K562 (cell line): ENCODE measurements at regions not wholly inside any gene's neighbourhood (a gene's known extent, or its start where the extent isn't known, plus 50 kb on each side); places are given as distances from the start of the nearest gene placed in this dataset.

Experiments used
- ATAC-seq: fragments of 200-7000 bp; cut with Tn5 transposase; 3 replicates; pipeline ENCODE4 v1.9.1; 2020; ENCODE audit warnings: moderate library complexity
- BruUV-seq: library from RNA; stranded (reverse); fragments of 400-500 nt; replicated peaks from 2 replicates; lab custom pipeline; 2021; lab: Mats Ljungman, UMichigan
- CTCF ChIA-PET: fragments of 300-600 bp; formaldehyde crosslinking; extraction: SDS; loops from one replicate; lab custom pipeline; 2021; ENCODE audit warnings: low intra/inter-chr PET ratio; lab: Yijun Ruan, JAX
- POLR2A ChIA-PET: fragments of 300-600, 350-650 bp; sonication (Branson Sonifier 250); formaldehyde crosslinking; extraction: SDS; loops from one replicate; lab custom pipeline; 2021; ENCODE audit warnings: antibody characterized with exemption, inconsistent platforms; lab: Yijun Ruan, JAX
- DNase-seq, 4 experiments: peaks; one replicate each; pipeline versions ENCODE4 v3.0.0 to v3.0.0-alpha.2; 2011 to 2018; ENCODE audit warnings: low spot score in 3 of 4, mixed read lengths in 3 of 4; ENCODE audit errors: extremely low read depth in 1 of 4
- FAIRE-seq: peaks from 2 replicates; lab custom pipeline; 2011; peaks lifted over from hg19 to GRCh38; lab: Jason Lieb, UNC
- H2AFZ ChIP-seq: 2 replicates; pipeline ENCODE4 v1.6.0; 2011; ENCODE audit warnings: low read depth, low read length, control low read depth, inconsistent platforms
- H3K27ac ChIP-seq: fragments of 200-600 bp; 3 replicates; pipeline ENCODE4 v1.8.0; 2011; ENCODE audit warnings: low read depth, mild to moderate bottlenecking, control low read depth, inconsistent platforms, low read length, moderate library complexity, mixed read lengths; ENCODE audit errors: extremely low read depth
- H3K27me3 ChIP-seq, 2 experiments: fragments of 300-600 bp in 1 of 2; 2 replicates in 1 of 2; 3 replicates in 1 of 2; pipeline versions ENCODE4 v1.6.0 to v1.8.0; 2011; ENCODE audit warnings: inconsistent platforms in 2 of 2, low read length in 2 of 2, mild to moderate bottlenecking in 1 of 2, mixed read lengths in 1 of 2, moderate library complexity in 1 of 2; ENCODE audit not compliant: control insufficient read depth in 2 of 2, insufficient read depth in 2 of 2
- H3K36me3 ChIP-seq: fragments of 300-600 bp; 3 replicates; pipeline ENCODE4 v1.8.0; 2011; ENCODE audit warnings: mild to moderate bottlenecking, low read length, inconsistent platforms; ENCODE audit not compliant: control insufficient read depth, insufficient read depth
- H3K4me1 ChIP-seq, 2 experiments: fragments of 200-600 bp in 1 of 2; replicated peaks in 1 of 2; 2 replicates in 1 of 2; 3 replicates in 1 of 2; pipeline versions ENCODE4 v1.5.1 to v1.8.0; 2011; ENCODE audit warnings: inconsistent platforms in 2 of 2, low read length in 2 of 2, mild to moderate bottlenecking in 1 of 2, mixed read lengths in 1 of 2, moderate library complexity in 1 of 2; ENCODE audit not compliant: control insufficient read depth in 2 of 2, insufficient read depth in 2 of 2
- H3K4me2 ChIP-seq: 2 replicates; pipeline ENCODE4 v1.6.1; 2011; ENCODE audit warnings: low read length, control low read depth, inconsistent platforms, mixed read lengths; ENCODE audit not compliant: insufficient read depth
- H3K4me3 ChIP-seq: fragments of 200-600 bp; sonication (generic), shearing (Covaris generic); 2 replicates; pipeline ENCODE4 v1.5.1; 2016; ENCODE audit warnings: control low read depth, inconsistent platforms
- H3K79me2 ChIP-seq: fragments of 200-600 bp; 3 replicates; pipeline ENCODE4 v1.8.0; 2011; ENCODE audit warnings: low read length, inconsistent platforms; ENCODE audit not compliant: control insufficient read depth, insufficient read depth
- H3K9ac ChIP-seq, 2 experiments: 2 replicates each; pipeline versions ENCODE4 v1.6.0 to v1.6.1; 2011; ENCODE audit warnings: low read depth in 2 of 2, low read length in 2 of 2, control low read depth in 1 of 2, inconsistent platforms in 1 of 2, mild to moderate bottlenecking in 1 of 2, mixed read lengths in 1 of 2; ENCODE audit not compliant: insufficient read depth in 1 of 2
- H3K9me1 ChIP-seq: one replicate; pipeline ENCODE4 v1.6.0; 2011; ENCODE audit warnings: inconsistent platforms, mild to moderate bottlenecking, low read length, moderate library complexity; ENCODE audit not compliant: control insufficient read depth, insufficient read depth
- H3K9me3 ChIP-seq: replicated peaks from 2 replicates; pipeline ENCODE4 v1.5.1; 2011; ENCODE audit warnings: low read depth, low read length, inconsistent platforms; ENCODE audit not compliant: control insufficient read depth, insufficient read depth
- H4K20me1 ChIP-seq: replicated peaks from 2 replicates; pipeline ENCODE4 v1.6.1; 2011; ENCODE audit warnings: low read length, inconsistent platforms, mixed read lengths; ENCODE audit not compliant: control insufficient read depth, insufficient read depth
- CUX1 ChIP-seq: fragments of 200-800 bp; sonication (Bioruptor generic); IDR thresholded peaks from 2 replicates; pipeline ENCODE4 v1.6.1; 2016; ENCODE audit warnings: missing genetic modification characterization, missing compliant biosample characterization
- EGR1 ChIP-seq: fragments of 450-650 bp; conservative IDR thresholded peaks from 2 replicates; pipeline ENCODE4 v1.6.1; 2017; ENCODE audit warnings: mild to moderate bottlenecking
- NR0B1 ChIP-seq: fragments of 450-650 bp; IDR thresholded peaks from one replicate; pipeline ENCODE4 v1.6.1; 2018; ENCODE audit warnings: mild to moderate bottlenecking, moderate library complexity; ENCODE audit not compliant: partially characterized antibody
- ZBTB43 ChIP-seq: sonication (generic); formaldehyde crosslinking; IDR thresholded peaks from 2 replicates; pipeline ENCODE4 v1.8.0; 2023; ENCODE audit warnings: mild to moderate bottlenecking, missing genetic modification reagents
- in situ Hi-C: fragments of 300-500 bp; cut with MboI; formaldehyde crosslinking; loops from 4 replicates; pipeline ENCODE4 v1.15.0; 2018; ENCODE audit warnings: inconsistent platforms, mixed read lengths
- intact Hi-C: fragments of 100-400 bp; cut with micrococcal nuclease; formaldehyde crosslinking; loops from 2 replicates; pipeline ENCODE4 v1.14.2; 2022

- Histone ChIP-seq H2AFZ (no peak overlapping the region), H3K79me2 (no peaks in the 10 kb centered on the region), H3K27ac (no peak overlapping the region), H3K4me2 (no peak overlapping the region), H3K9ac (no peak overlapping the region), H3K9me1 (no peaks in the 10 kb centered on the region), H3K27me3 (no peaks in the 10 kb centered on the region), H3K4me1 (no peaks in the 10 kb centered on the region), H3K4me3 (no peak overlapping the region), H4K20me1 (no peaks in the 10 kb centered on the region), H3K36me3 (no peaks in the 10 kb centered on the region), H3K9me3 (no peaks in the 10 kb centered on the region)
- POLR2A ChIA-PET: no interaction called here
- CTCF ChIA-PET: no interaction called here
- FAIRE-seq (no peak), DNase-seq (no peak), ATAC-seq (no peak)
- intact Hi-C loops: no loop called here
- no TSS peak for BruUV-seq
- in situ Hi-C loops: no loop called here
- no peak for TF ChIP-seq ZBTB43 (CRISPR knock-in tag)
- no peak for TF ChIP-seq CUX1 (CRISPR knock-in tag)
- no peak for TF ChIP-seq EGR1
- TF ChIP-seq NR0B1: no peak
These were observed 929.1 kb downstream of the DSC3 start for GRCh38 chr18:30113454-30113853.
